ENCODE measurements at regions not wholly inside any gene's neighbourhood (a gene's known extent, or its start where the extent isn't known, plus 50 kb on each side); places are given as distances from the start of the nearest gene placed in this dataset.

- Mint-ChIP-seq H3K4me3 (ENCODE audit: unreplicated experiment) (no peak overlapping the region), H3K9me3 (ENCODE audit: unreplicated experiment) (no peaks in the 10 kb centered on the region), H3K36me3 (ENCODE audit: insufficient read depth, unreplicated experiment) (no peaks in the 10 kb centered on the region), H3K27ac (ENCODE audit: unreplicated experiment) (no peak overlapping the region), H3K4me1 (ENCODE audit: low read depth, unreplicated experiment) (peaks cover 6% of the 10 kb centered on the region), H3K27me3 (ENCODE audit: insufficient read depth, unreplicated experiment) (no peaks in the 10 kb centered on the region)
- BruUV-seq (replicated peaks): no TSS peak
- DNase-seq: no peak
- Histone ChIP-seq H3K27me3 (replicated peaks; ENCODE audit: control insufficient read depth, insufficient read depth, low read length) (no peaks in the 10 kb centered on the region), H3K9me3 (no peaks in the 10 kb centered on the region), H3K4me1 (peaks cover 16% of the 10 kb centered on the region), H3K36me3 (ENCODE audit: control insufficient read depth, insufficient read depth, low read length) (no peaks in the 10 kb centered on the region), H3K4me3 (ENCODE audit: low read depth, low read length) (no peak overlapping the region)
- ChIA-PET CTCF (no interaction called here), POLR2A (interaction anchor here (0.5 kb wide), 1 partner anchor 324 kb away, joined by 7 read pairs; no protein-coding TSS in a partner anchor)
- intact Hi-C loops (cut with micrococcal nuclease; ENCODE audit: unreplicated experiment): no loop called here
- TF ChIP-seq, protein P1, sequence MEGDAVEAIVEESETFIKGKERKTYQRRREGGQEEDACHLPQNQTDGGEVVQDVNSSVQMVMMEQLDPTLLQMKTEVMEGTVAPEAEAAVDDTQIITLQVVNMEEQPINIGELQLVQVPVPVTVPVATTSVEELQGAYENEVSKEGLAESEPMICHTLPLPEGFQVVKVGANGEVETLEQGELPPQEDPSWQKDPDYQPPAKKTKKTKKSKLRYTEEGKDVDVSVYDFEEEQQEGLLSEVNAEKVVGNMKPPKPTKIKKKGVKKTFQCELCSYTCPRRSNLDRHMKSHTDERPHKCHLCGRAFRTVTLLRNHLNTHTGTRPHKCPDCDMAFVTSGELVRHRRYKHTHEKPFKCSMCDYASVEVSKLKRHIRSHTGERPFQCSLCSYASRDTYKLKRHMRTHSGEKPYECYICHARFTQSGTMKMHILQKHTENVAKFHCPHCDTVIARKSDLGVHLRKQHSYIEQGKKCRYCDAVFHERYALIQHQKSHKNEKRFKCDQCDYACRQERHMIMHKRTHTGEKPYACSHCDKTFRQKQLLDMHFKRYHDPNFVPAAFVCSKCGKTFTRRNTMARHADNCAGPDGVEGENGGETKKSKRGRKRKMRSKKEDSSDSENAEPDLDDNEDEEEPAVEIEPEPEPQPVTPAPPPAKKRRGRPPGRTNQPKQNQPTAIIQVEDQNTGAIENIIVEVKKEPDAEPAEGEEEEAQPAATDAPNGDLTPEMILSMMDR (IDR thresholded peaks at IDR 0.05; ENCODE audit: insufficient read depth in 1 of 2, low read depth in 1 of 2, low read length in 1 of 2, severe bottlenecking in 1 of 2, unreplicated experiment in 1 of 2): no peak
Measured at GRCh38 chr13:73365252-73365651, 306.4 kb downstream of the KLF5 start.

DNA sequence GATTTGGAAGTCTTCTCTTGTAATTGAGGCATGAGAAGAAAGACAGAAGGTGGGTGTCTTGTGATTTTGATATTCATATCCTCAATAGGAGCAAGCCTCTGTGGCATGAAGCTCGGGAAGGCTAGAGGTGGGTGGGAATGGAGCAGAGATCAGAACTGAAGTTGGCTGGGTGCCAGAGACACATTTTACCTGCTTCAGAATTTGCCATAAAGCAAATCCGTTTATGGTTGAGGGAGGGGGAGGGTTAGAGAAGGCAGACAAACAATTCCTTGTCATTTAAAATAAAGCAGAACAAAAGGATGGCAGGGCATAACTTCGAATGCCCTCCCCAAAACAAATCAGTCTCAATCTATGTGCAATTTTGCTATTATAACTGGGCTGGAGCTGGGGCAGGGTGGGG is 305.9 kb downstream of the KLF5 start:
- peaks cover 6% of the 10 kb centered on the region for H3K4me1 Mint-ChIP-seq (ENCODE audit: low read depth, unreplicated experiment)
- H3K27me3 Mint-ChIP-seq (ENCODE audit: insufficient read depth, unreplicated experiment): no peaks in the 10 kb centered on the region
- H3K36me3 Mint-ChIP-seq (ENCODE audit: insufficient read depth, unreplicated experiment): no peaks in the 10 kb centered on the region
- no peak overlapping the region for H3K4me3 Mint-ChIP-seq (ENCODE audit: unreplicated experiment)
- H3K9me3 Mint-ChIP-seq (ENCODE audit: unreplicated experiment): no peaks in the 10 kb centered on the region
- H3K27ac Mint-ChIP-seq (ENCODE audit: unreplicated experiment): no peak overlapping the region
- no peaks in the 10 kb centered on the region for H3K36me3 ChIP-seq (ENCODE audit: control insufficient read depth, insufficient read depth, low read length)
- no TSS peak for BruUV-seq (replicated peaks)
- POLR2A ChIA-PET: interaction anchor here (0.5 kb wide), 1 partner anchor 323 kb away, joined by 7 read pairs; no protein-coding TSS in a partner anchor
- TF ChIP-seq, protein P1 (IDR thresholded peaks at IDR 0.05; ENCODE audit: insufficient read depth in 1 of 2, low read depth in 1 of 2, low read length in 1 of 2, severe bottlenecking in 1 of 2, unreplicated experiment in 1 of 2): no peak
- DNase-seq: no peak
- intact Hi-C loops (cut with micrococcal nuclease; ENCODE audit: unreplicated experiment): no loop called here
- no peaks in the 10 kb centered on the region for H3K9me3 ChIP-seq
- CTCF ChIA-PET: no interaction called here
- H3K4me1 ChIP-seq: peaks cover 16% of the 10 kb centered on the region
- H3K4me3 ChIP-seq (ENCODE audit: low read depth, low read length): no peak overlapping the region
- H3K27me3 ChIP-seq (replicated peaks; ENCODE audit: control insufficient read depth, insufficient read depth, low read length): no peaks in the 10 kb centered on the region

DNA sequence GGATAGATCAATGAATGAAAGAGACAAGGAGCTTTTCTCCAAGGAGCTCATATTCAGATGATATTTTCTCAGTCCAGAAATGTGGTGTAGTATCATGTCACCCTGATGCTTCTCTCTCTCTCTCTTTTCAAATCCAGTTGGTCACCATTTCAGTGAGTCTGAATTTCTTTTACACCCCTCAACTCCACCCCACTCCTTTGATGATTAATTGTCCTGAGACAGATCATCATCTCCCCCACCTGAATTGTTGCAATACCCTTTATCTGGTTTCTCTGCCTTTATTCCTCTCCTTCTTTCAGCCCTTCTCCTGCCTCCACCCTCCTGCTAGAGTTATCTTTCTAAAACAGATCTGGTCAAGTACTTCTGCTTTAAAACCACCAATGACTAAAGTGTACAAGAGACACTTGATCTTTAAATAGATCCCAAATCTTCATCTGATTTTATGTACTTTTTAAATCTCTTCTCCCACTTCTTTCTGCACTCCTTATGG is 299.8 kb downstream of the KLF5 start:
- ChIA-PET POLR2A (no interaction called here), CTCF (interaction anchor here (0.6 kb wide), 2 partner anchors 10 to 228 kb away, joined by 3 read pairs; no protein-coding TSS in a partner anchor)
- no peaks in the 10 kb centered on the region for H3K36me3 ChIP-seq (ENCODE audit: control insufficient read depth, insufficient read depth, low read length)
- H3K4me1 Mint-ChIP-seq (ENCODE audit: low read depth, unreplicated experiment): no peaks in the 10 kb centered on the region
- TF ChIP-seq, protein P1 (IDR thresholded peaks at IDR 0.05; ENCODE audit: insufficient read depth in 1 of 2, low read depth in 1 of 2, low read length in 1 of 2, severe bottlenecking in 1 of 2, unreplicated experiment in 1 of 2): no peak
- H3K36me3 Mint-ChIP-seq (ENCODE audit: insufficient read depth, unreplicated experiment): no peaks in the 10 kb centered on the region
- no peak overlapping the region for H3K4me3 Mint-ChIP-seq (ENCODE audit: unreplicated experiment)
- BruUV-seq (replicated peaks): no TSS peak
- H3K27me3 Mint-ChIP-seq (ENCODE audit: insufficient read depth, unreplicated experiment): no peaks in the 10 kb centered on the region
- no peak overlapping the region for H3K27ac Mint-ChIP-seq (ENCODE audit: unreplicated experiment)
- peaks cover 13% of the 10 kb centered on the region for H3K9me3 Mint-ChIP-seq (ENCODE audit: unreplicated experiment)
- H3K9me3 ChIP-seq: no peaks in the 10 kb centered on the region
- intact Hi-C loops (cut with micrococcal nuclease; ENCODE audit: unreplicated experiment): no loop called here
- H3K4me3 ChIP-seq (ENCODE audit: low read depth, low read length): no peak overlapping the region
- H3K27me3 ChIP-seq (replicated peaks; ENCODE audit: control insufficient read depth, insufficient read depth, low read length): no peaks in the 10 kb centered on the region
- H3K4me1 ChIP-seq: no peaks in the 10 kb centered on the region
- DNase-seq: no peak

Data from Caco-2 (cell line).